ENCODE measurements at regions not wholly inside any gene's neighbourhood (a gene's known extent, or its start where the extent isn't known, plus 50 kb on each side); places are given as distances from the start of the nearest gene placed in this dataset.

- ATAC-seq (no peak), FAIRE-seq (no peak), DNase-seq (ENCODE audit: low read depth in 1 of 2, low spot score in 1 of 2) (no peak)
- ChIA-PET POLR2A (no interaction called here), CTCF (no interaction called here)
- H3K4me1 ChIP-seq = no peaks in the 10 kb centered on the region
- H3K4me3 ChIP-seq = no peak overlapping the region
- WGBS (ENCODE audit: missing lambda C conversion rate) = 2% methylated on average over 2 of the region's 2 CpGs
- TF ChIP-seq POLR2A (IDR thresholded peaks at IDR 0.05; ENCODE audit: low read length) (no peak), MAFK (IDR thresholded peaks at IDR 0.05; ENCODE audit: partially characterized antibody) (no peak), JUNB (IDR thresholded peaks at IDR 0.05) (no peak), REST (IDR thresholded peaks at IDR 0.05) (no peak), MAX (IDR thresholded peaks at IDR 0.05) (no peak), NFE2L2 (conservative IDR thresholded peaks at IDR 0.05; ENCODE audit: low read length) (no peak), CBX8 (IDR thresholded peaks at IDR 0.05) (no peak), NPAS2 (CRISPR knock-in tag; IDR thresholded peaks at IDR 0.05; ENCODE audit: borderline replicate concordance) (no peak)
- no peak overlapping the region for H3K27ac ChIP-seq
- H3K4me2 ChIP-seq = no peak overlapping the region
- H3K9me3 ChIP-seq = no peaks in the 10 kb centered on the region
These were observed 420.7 kb upstream of the SLC8A1 start for GRCh38 chr2:40872580-40872979.

- DNase-seq (ENCODE audit: low read depth in 1 of 2, low spot score in 1 of 2) (no peak), FAIRE-seq (no peak), ATAC-seq (no peak)
- Histone ChIP-seq H3K4me2 (no peak overlapping the region), H3K9me3 (no peaks in the 10 kb centered on the region), H3K27ac (no peak overlapping the region), H3K4me3 (no peak overlapping the region), H3K4me1 (no peaks in the 10 kb centered on the region)
- no peak for TF ChIP-seq CBX8 (IDR thresholded peaks at IDR 0.05)
- TF ChIP-seq RCOR1 (IDR thresholded peaks at IDR 0.05; ENCODE audit: low read depth, low read length) = no peak
- no peak for TF ChIP-seq MAX (IDR thresholded peaks at IDR 0.05)
- TF ChIP-seq POLR2A (IDR thresholded peaks at IDR 0.05; ENCODE audit: low read length) = no peak
- TF ChIP-seq PBX3 (IDR thresholded peaks at IDR 0.05) = no peak
- TF ChIP-seq REST (IDR thresholded peaks at IDR 0.05) = no peak
- TF ChIP-seq ATOH8 (CRISPR knock-in tag; IDR thresholded peaks at IDR 0.05; ENCODE audit: low read depth) = no peak
- no peak for TF ChIP-seq MAZ (IDR thresholded peaks at IDR 0.05; ENCODE audit: borderline replicate concordance, low read depth, low read length)
- TF ChIP-seq HOXB13 (CRISPR knock-in tag; IDR thresholded peaks at IDR 0.05; ENCODE audit: low read depth) = no peak
- TF ChIP-seq HES2 (IDR thresholded peaks at IDR 0.05) = no peak
- TF ChIP-seq CEBPB (IDR thresholded peaks at IDR 0.05) = no peak
- TF ChIP-seq KDM1A (IDR thresholded peaks at IDR 0.05; ENCODE audit: low read depth) = no peak
- no peak for TF ChIP-seq HEYL (CRISPR knock-in tag; IDR thresholded peaks at IDR 0.05)
- CTCF ChIA-PET = interaction anchor here (1.1 kb wide), 1 partner anchor 129 kb away, joined by 3 read pairs; no protein-coding TSS in a partner anchor
- POLR2A ChIA-PET = no interaction called here
- WGBS (ENCODE audit: missing lambda C conversion rate) = 10% methylated on average over 3 of the region's 3 CpGs
These were observed 422.5 kb upstream of the SLC8A1 start for GRCh38 chr2:40874380-40874779.

Data from A549 (cell line).